ENCODE measurements at regions not wholly inside any gene's neighbourhood (a gene's known extent, or its start where the extent isn't known, plus 50 kb on each side); places are given as distances from the start of the nearest gene placed in this dataset.
"Not testable (repeated sequence)": the region's sequence is repeated elsewhere in the genome, so short reads cannot be mapped to it uniquely, and the experiment has no call there.

- no peak overlapping the region for H3K27ac ChIP-seq
- TF ChIP-seq CTCF (conservative IDR thresholded peaks at IDR 0.05), result no peak
Measured at GRCh38 chr11:34787348-34787747, 128.8 kb downstream of the APIP start.

- H3K27ac ChIP-seq, result no peak overlapping the region
- no peak for TF ChIP-seq CTCF (conservative IDR thresholded peaks at IDR 0.05)
Measured at GRCh38 chr11:34784318-34784841, 131.8 kb downstream of the APIP start.

DNA sequence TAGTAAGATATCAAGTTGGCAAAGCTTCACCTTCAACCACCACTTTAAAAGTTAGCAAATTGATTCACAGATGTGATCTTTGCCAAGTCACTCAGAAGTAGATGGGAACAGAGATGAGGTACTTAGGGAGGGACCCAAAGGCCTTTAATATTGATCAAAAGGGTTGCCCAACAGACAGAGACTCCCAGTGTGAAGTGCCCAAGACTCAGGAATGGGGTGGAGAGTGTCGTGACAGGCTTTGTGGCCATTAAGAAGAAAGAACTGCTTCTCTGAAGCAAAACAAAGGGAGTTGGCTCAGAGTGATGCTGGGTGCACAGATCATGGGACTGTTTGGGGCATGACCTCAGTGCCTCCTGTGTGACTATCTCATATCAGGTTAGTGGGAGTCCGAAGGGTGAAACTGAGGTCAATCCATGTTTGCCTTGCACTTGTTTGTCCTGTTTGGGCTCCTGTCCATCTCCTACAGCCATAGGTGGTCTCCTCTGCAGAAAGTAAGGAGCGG lies 132.3 kb downstream of the APIP start:
- no peak for TF ChIP-seq CTCF (conservative IDR thresholded peaks at IDR 0.05)
- no peak overlapping the region for H3K27ac ChIP-seq

DNA sequence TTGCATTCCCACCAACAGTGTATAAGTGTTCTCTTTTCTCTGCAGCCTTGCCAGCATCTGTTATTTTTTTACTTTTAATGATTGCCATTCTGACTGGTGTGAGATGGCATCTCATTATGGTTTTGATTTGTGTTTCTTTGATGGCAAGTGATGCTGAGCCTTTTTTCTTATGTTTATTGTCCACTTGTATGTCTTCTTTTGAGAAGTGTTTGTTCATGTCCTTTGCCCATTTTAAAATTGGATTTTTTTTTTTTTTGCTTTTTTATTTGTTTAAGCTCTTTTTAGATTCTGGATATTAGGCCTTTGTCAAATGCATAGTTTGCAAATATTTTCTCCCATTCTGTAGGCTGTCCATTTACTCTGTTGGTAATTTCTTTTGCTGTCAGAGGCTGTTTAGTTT lies 134.4 kb downstream of the APIP start:
- H3K27ac ChIP-seq, result not testable (repeated sequence)

GRCh38 chr11:34775417-34775888 lies 140.7 kb downstream of the APIP start:
- TF ChIP-seq CTCF (conservative IDR thresholded peaks at IDR 0.05), result no peak
- no peak overlapping the region for H3K27ac ChIP-seq

- TF ChIP-seq CTCF (conservative IDR thresholded peaks at IDR 0.05), result no peak
- H3K27ac ChIP-seq, result no peak overlapping the region
Measured at GRCh38 chr11:34774604-34775003, 141.6 kb downstream of the APIP start.

DNA sequence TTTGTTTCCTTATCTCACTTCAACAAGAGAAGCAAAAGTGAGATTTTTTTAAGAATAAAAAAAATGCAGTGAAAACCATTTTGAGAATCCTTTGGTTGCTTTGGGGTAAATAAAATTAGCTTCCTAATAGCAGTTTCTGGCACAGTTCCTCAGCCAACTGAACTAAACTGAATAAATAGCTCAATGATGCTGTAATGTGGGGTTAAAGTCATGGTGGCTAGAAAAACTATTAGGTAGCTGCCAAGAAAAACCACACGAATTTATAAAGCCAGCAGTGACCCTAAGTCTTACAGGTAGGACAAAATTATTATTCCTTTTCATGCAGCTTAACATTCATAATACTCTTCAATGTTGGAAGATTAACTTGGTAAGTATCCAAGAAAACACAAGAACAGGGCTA lies 142.4 kb downstream of the APIP start:
- H3K27ac ChIP-seq, result no peak overlapping the region
- no peak for TF ChIP-seq CTCF (conservative IDR thresholded peaks at IDR 0.05)

GRCh38 chr11:34773211-34773610 lies 143.0 kb downstream of the APIP start:
- TF ChIP-seq CTCF (conservative IDR thresholded peaks at IDR 0.05), result no peak

More at GRCh38 chr11:34773211-34773610, 143.0 kb downstream of the APIP start:
- H3K27ac ChIP-seq, result no peak overlapping the region

Measured in VCaP (cell line).